Right lobe of liver (tissue), 4 donors: ENCODE measurements at regions not wholly inside any gene's neighbourhood (a gene's known extent, or its start where the extent isn't known, plus 50 kb on each side); places are given as distances from the start of the nearest gene placed in this dataset.

Experiments
- CTCF ChIP-seq, 4 donors: fragments of 200-600 bp in 3 of 4; fragments of 450-650 bp in 1 of 4; IDR thresholded peaks; one replicate each; pipeline versions ENCODE4 v1.5.1 to v1.8.0; 2016 to 2022; ENCODE audit warnings: antibody characterized with exemption in 4 of 4, mild to moderate bottlenecking in 2 of 4
- POLR2A ChIP-seq: fragments of 450-650 bp; IDR thresholded peaks from one replicate; pipeline ENCODE4 v1.6.1; 2017; ENCODE audit warnings: antibody characterized with exemption, mild to moderate bottlenecking
- donor health status: DM: no; HTN: no; CAD: no.
- donor health status: DM: no; HTN: no; CAD: no.
- donor health status: DM: no; HTN: yes; CAD: no.

DNA sequence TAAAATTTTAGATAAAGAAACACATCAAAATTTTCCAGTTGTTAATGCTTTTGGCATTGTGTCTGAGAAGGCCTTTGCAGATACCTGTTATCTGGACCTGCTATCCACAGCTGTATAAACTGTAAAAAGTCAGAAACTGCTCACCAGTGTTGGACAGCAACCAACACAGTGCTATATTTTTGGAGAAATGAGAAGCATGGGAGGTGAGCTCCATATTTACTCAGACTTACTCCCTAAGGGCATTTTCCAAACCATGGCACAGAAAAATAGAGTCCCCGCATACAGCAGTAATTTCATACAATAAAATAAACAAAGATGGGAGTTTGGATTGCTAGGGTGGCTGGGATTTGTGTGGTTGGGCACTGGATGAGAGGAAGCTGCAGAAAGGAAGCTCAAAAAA is 136.3 kb upstream of the GLI3 start:
- TF ChIP-seq CTCF (IDR thresholded peaks at IDR 0.05), result no peak
- TF ChIP-seq POLR2A, result no peak
